Natural killer cell (primary cell): ENCODE measurements at regions not wholly inside any gene's neighbourhood (a gene's known extent, or its start where the extent isn't known, plus 50 kb on each side); places are given as distances from the start of the nearest gene placed in this dataset.

Source experiments
- ATAC-seq, 3 donors: fragments of 150-1000 bp in 2 of 3; fragments of 200-7000 bp in 1 of 3; cut with Tn5 transposase; 1 replicate in 1 of 3; 2 replicates in 2 of 3; pipeline ENCODE4 v1.10.0; 2021; ENCODE audit warnings: mild to moderate bottlenecking in 2 of 3, moderate library complexity in 2 of 3
- DNase-seq, 2 donors: peaks; one replicate each; pipeline versions ENCODE4 v3.0.0 to v3.0.0-alpha.2; 2013 to 2021; ENCODE audit warnings: mixed read lengths in 1 of 2
- H3K27ac ChIP-seq: one replicate; pipeline ENCODE4 v1.5.1; 2013; ENCODE audit warnings: mild to moderate bottlenecking, low read length
- H3K27me3 ChIP-seq: one replicate; pipeline ENCODE4 v1.6.1; 2013; ENCODE audit warnings: low read length; ENCODE audit not compliant: control insufficient read depth, insufficient read depth
- H3K36me3 ChIP-seq: one replicate; pipeline ENCODE4 v1.6.1; 2013; ENCODE audit warnings: low read length; ENCODE audit not compliant: control insufficient read depth, insufficient read depth
- H3K4me1 ChIP-seq: one replicate; pipeline ENCODE4 v1.6.1; 2013; ENCODE audit warnings: low read length; ENCODE audit not compliant: control insufficient read depth, insufficient read depth
- H3K4me3 ChIP-seq: one replicate; pipeline ENCODE4 v1.5.1; 2013; ENCODE audit warnings: low read length
- H3K9me3 ChIP-seq: one replicate; pipeline ENCODE4 v1.6.1; 2013; ENCODE audit warnings: low read length; ENCODE audit not compliant: control insufficient read depth, insufficient read depth
- H3K27ac Mint-ChIP-seq, 2 donors: one replicate each; pipeline ENCODE4 v1.8.0; 2022; ENCODE audit warnings: mild to moderate bottlenecking in 2 of 2, mixed read lengths in 2 of 2, moderate library complexity in 1 of 2
- H3K27me3 Mint-ChIP-seq, 2 donors: one replicate each; pipeline ENCODE4 v1.8.0; 2022; ENCODE audit warnings: low read depth in 2 of 2, mixed read lengths in 2 of 2
- H3K36me3 Mint-ChIP-seq: one replicate; pipeline ENCODE4 v1.8.0; 2022; ENCODE audit warnings: mixed read lengths
- H3K4me1 Mint-ChIP-seq, 2 donors: one replicate each; pipeline ENCODE4 v1.8.0; 2022; ENCODE audit warnings: mixed read lengths in 2 of 2
- H3K4me3 Mint-ChIP-seq: one replicate; pipeline ENCODE4 v1.8.0; 2022; ENCODE audit warnings: mild to moderate bottlenecking, moderate library complexity, mixed read lengths
- H3K9me3 Mint-ChIP-seq, 2 donors: one replicate each; pipeline ENCODE4 v1.8.0; 2022; ENCODE audit warnings: mixed read lengths in 2 of 2
- CTCF ChIP-seq: fragments of 200-600 bp; IDR thresholded peaks from one replicate; pipeline ENCODE4 v1.8.0; 2022; ENCODE audit warnings: antibody characterized with exemption
- WGBS: methylation state at CpG from one replicate; pipeline ENCODE4 v1.1.7; 2013; ENCODE audit warnings: missing lambda C conversion rate; ENCODE audit not compliant: insufficient coverage; 5-methylcytosine and 5-hydroxymethylcytosine counted together
- intact Hi-C: fragments of 100-400 bp; cut with micrococcal nuclease; formaldehyde crosslinking; loops from one replicate; pipeline ENCODE4 v1.14.2; 2022

- H3K4me3 Mint-ChIP-seq: no peak overlapping the region
- no peak overlapping the region for H3K27ac Mint-ChIP-seq
- intact Hi-C loops: no loop called here
- DNase-seq (no peak), ATAC-seq (no peak)
- Histone ChIP-seq H3K27ac (no peak overlapping the region), H3K36me3 (no peaks in the 10 kb centered on the region), H3K4me1 (peaks cover 3% of the 10 kb centered on the region), H3K9me3 (no peaks in the 10 kb centered on the region), H3K4me3 (no peak overlapping the region), H3K27me3 (no peaks in the 10 kb centered on the region)
- TF ChIP-seq CTCF: no peak
- H3K36me3 Mint-ChIP-seq: no peaks in the 10 kb centered on the region
- no peaks in the 10 kb centered on the region for H3K27me3 Mint-ChIP-seq
- H3K9me3 Mint-ChIP-seq: no peaks in the 10 kb centered on the region
- H3K4me1 Mint-ChIP-seq: peaks cover 10 to 23% of the 10 kb centered on the region in 2 donors
- WGBS: 80% methylated on average over 5 of the region's 6 CpGs
Measured at GRCh38 chr14:100439781-100440180, 116.6 kb downstream of the SLC25A47 start.

DNA sequence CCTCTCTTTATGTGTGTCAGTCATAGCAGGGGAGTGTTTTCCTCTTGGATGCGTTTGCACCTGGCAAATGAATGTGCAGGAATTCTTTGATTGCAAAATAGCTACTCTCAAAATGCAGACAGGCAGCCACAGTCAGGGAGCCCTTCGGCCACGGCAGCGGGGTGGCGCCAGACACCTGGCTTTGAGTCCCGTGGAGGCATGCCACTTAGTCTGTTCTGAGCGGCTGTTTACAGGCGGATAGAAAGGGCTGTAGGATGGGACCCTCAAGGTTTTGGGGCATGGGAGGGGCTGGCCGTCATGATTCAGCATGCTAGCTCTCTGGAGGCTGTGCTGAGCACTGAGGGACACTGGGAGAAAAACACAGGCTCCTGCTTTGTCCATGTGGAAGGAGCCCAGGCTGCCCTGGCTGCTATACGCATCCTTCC lies 117.1 kb downstream of the SLC25A47 start:
- no peaks in the 10 kb centered on the region for H3K27me3 Mint-ChIP-seq
- Histone ChIP-seq H3K27ac (no peak overlapping the region), H3K4me3 (no peak overlapping the region), H3K27me3 (no peaks in the 10 kb centered on the region), H3K4me1 (no peaks in the 10 kb centered on the region), H3K36me3 (no peaks in the 10 kb centered on the region), H3K9me3 (no peaks in the 10 kb centered on the region)
- no peak overlapping the region for H3K27ac Mint-ChIP-seq
- intact Hi-C loops: no loop called here
- ATAC-seq (peak in 1 of 3 donors; percentile 44), DNase-seq (peak in 1 of 2 donors; percentile 61)
- no peak overlapping the region for H3K4me3 Mint-ChIP-seq
- peaks cover 10 to 23% of the 10 kb centered on the region in 2 donors for H3K4me1 Mint-ChIP-seq
- 32% methylated on average over 10 of the region's 10 CpGs for WGBS
- no peaks in the 10 kb centered on the region for H3K9me3 Mint-ChIP-seq
- TF ChIP-seq CTCF: no peak
- no peaks in the 10 kb centered on the region for H3K36me3 Mint-ChIP-seq

- Mint-ChIP-seq H3K4me1 (peaks cover 10 to 19% of the 10 kb centered on the region in 2 donors), H3K36me3 (no peaks in the 10 kb centered on the region), H3K9me3 (no peaks in the 10 kb centered on the region), H3K4me3 (no peak overlapping the region), H3K27me3 (no peaks in the 10 kb centered on the region), H3K27ac (no peak overlapping the region)
- no peaks in the 10 kb centered on the region for H3K36me3 ChIP-seq
- ATAC-seq (no peak), DNase-seq (no peak)
- H3K27me3 ChIP-seq: no peaks in the 10 kb centered on the region
- TF ChIP-seq CTCF: no peak
- intact Hi-C loops: no loop called here
- no peaks in the 10 kb centered on the region for H3K4me1 ChIP-seq
- H3K9me3 ChIP-seq: no peaks in the 10 kb centered on the region
- no peak overlapping the region for H3K4me3 ChIP-seq
- whole genome bisulfite sequencing: 96% methylated on average over 6 of the region's 6 CpGs
- no peak overlapping the region for H3K27ac ChIP-seq
Measured at GRCh38 chr14:100440758-100441203, 117.6 kb downstream of the SLC25A47 start.

DNA sequence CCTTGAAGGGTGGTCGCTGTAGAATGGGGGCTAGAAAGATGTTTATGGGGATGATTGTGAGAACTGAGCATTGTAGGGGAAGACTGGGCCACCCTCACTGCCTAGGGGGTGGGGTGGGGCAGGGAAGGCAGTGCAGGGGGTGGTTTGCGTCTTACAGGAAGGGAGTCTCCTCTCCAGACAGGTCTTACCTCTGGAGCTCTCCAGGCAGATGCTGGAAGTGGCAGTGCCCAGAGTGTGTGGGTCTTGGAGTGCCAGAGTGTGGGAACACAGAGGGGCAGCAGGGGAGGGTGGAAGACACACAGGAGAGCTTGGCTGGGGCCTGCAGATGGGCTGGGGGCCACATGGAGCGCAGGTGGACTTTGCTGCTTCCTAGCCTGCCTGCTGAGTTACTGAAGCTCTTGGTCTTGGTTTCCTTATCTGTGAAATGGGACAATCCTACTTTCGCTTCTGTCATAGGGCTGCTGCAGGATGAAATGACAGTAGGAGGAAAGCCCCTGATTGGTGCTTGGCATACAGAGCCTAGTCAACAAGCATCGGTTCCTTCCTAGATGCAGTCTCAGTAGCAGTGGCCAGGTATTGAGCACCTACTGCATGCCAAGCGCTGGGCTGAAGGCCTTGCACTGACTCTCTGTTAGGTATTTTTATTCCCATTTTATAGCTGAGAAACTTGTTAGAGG lies 118.3 kb downstream of the SLC25A47 start:
- Histone ChIP-seq H3K27me3 (no peaks in the 10 kb centered on the region), H3K4me1 (no peaks in the 10 kb centered on the region), H3K36me3 (no peaks in the 10 kb centered on the region), H3K9me3 (no peaks in the 10 kb centered on the region), H3K4me3 (no peak overlapping the region), H3K27ac (no peak overlapping the region)
- H3K9me3 Mint-ChIP-seq: no peaks in the 10 kb centered on the region
- H3K27me3 Mint-ChIP-seq: no peaks in the 10 kb centered on the region
- 86% methylated on average over 6 of the region's 6 CpGs for WGBS
- ATAC-seq (no peak), DNase-seq (no peak)
- TF ChIP-seq CTCF: no peak
- peaks cover 10 to 17% of the 10 kb centered on the region in 2 donors for H3K4me1 Mint-ChIP-seq
- no peak overlapping the region for H3K27ac Mint-ChIP-seq
- H3K4me3 Mint-ChIP-seq: no peak overlapping the region
- intact Hi-C loops: no loop called here
- no peaks in the 10 kb centered on the region for H3K36me3 Mint-ChIP-seq
